ENCODE measurements at regions not wholly inside any gene's neighbourhood (a gene's known extent, or its start where the extent isn't known, plus 50 kb on each side); places are given as distances from the start of the nearest gene placed in this dataset.

DNA sequence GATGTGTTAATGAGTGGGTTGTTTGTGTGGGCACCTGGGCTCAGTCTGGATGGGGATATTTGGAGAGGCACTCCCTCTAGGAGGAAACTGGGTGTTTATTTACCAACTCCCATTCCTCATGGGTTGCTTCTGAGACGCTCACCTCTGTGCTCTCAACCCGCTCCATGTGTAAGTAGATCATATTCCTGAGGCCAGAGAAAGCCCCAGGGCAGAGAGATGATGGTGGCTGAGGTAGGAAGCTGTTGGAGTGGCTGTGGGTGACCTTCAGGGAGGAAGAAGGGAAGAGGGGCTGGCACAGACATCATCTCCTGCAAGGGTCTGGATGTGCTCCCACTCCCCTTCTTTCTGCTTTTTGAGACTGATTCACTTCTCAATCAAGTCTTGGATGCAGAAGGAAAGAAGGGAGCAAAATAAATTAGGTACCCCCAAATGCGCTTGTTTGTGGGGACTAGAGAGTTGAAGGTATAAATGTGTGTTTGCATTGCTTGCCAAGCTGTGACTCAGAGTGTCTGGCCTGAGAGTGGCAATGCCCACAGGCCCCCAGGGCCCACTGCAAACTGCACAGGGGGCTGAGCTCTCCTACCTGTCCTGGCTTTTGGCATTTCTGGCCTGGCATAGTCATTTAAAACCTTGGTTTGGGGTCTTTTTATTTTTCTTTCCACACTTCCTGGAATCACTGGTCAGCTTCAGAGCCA, 57.2 kb upstream of the TNP1 start:
- Histone ChIP-seq H3K27me3 (no peaks in the 10 kb centered on the region), H3K9me3 (no peaks in the 10 kb centered on the region), H3K27ac (no peak overlapping the region), H3K4me3 (no peak overlapping the region), H3K36me3 (no peaks in the 10 kb centered on the region), H3K4me1 (no peaks in the 10 kb centered on the region)
- no peak for TF ChIP-seq POLR2A (IDR thresholded peaks at IDR 0.05)
- TF ChIP-seq, protein P1, sequence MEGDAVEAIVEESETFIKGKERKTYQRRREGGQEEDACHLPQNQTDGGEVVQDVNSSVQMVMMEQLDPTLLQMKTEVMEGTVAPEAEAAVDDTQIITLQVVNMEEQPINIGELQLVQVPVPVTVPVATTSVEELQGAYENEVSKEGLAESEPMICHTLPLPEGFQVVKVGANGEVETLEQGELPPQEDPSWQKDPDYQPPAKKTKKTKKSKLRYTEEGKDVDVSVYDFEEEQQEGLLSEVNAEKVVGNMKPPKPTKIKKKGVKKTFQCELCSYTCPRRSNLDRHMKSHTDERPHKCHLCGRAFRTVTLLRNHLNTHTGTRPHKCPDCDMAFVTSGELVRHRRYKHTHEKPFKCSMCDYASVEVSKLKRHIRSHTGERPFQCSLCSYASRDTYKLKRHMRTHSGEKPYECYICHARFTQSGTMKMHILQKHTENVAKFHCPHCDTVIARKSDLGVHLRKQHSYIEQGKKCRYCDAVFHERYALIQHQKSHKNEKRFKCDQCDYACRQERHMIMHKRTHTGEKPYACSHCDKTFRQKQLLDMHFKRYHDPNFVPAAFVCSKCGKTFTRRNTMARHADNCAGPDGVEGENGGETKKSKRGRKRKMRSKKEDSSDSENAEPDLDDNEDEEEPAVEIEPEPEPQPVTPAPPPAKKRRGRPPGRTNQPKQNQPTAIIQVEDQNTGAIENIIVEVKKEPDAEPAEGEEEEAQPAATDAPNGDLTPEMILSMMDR (IDR thresholded peaks at IDR 0.05): no peak
- DNase-seq: no peak
- ATAC-seq: no peak
- no CpG with 5 or more reads among the region's 3 CpGs for WGBS (ENCODE audit: insufficient coverage, low coverage, low lambda C conversion rate, missing lambda C conversion rate)
- intact Hi-C loops (cut with DNase I): no loop called here

DNA sequence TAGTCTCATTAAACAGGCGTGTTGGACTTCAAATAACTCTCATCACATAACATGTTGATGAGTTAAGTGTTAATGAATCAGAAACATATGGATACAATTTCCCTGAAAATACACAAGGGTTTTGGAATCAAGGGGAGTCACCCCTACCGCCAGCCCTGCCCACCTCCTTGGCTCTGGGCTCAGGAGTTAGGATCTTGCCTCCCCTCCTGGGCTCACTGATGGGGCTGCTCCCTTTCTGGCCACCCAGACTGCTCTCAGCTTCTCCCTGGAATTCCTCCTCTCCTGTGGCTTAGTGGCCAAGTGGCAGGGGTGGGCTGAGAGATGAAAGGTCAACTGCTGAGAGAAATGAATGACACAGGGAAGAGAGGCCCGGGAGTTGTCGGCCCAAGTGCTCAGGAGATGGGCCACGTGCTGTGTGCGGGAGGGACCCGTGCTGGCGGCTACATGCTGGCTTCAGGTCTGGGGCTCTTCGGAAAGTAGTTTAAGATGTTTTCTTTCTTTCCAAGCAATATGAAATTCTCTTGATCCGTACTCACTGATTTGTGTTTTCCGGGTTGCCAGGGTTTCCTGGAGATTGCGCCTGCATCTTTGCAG, 55.8 kb upstream of the TNP1 start:
- Histone ChIP-seq H3K27ac (no peak overlapping the region), H3K9me3 (no peaks in the 10 kb centered on the region), H3K4me1 (no peaks in the 10 kb centered on the region), H3K27me3 (no peaks in the 10 kb centered on the region), H3K36me3 (no peaks in the 10 kb centered on the region), H3K4me3 (no peak overlapping the region)
- TF ChIP-seq POLR2A (IDR thresholded peaks at IDR 0.05): no peak
- TF ChIP-seq, protein P1 (IDR thresholded peaks at IDR 0.05): no peak
- WGBS (ENCODE audit: insufficient coverage, low coverage, low lambda C conversion rate, missing lambda C conversion rate): 71% methylated on average over 8 of the region's 12 CpGs
- intact Hi-C loops (cut with DNase I): no loop called here
- no peak for ATAC-seq
- no peak for DNase-seq

DNA sequence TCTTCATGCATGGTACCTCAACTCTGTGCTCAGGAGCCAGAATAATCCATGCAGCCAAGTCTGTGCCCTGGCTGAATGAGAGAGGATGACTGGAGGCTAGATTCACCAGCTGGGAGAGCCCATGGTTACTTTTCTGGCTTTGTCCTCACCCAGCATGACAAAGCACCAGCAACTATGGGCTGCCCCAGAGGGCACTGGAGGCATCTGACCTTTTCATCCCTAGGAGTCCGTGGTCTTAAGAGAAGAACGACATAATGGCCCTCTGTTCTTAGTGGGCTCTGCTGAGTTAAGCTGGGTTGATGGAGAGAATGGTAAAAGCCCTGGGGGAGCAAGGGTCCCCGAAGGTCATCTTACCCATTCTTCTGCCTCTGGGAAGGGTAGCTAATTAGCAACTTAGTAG, 54.6 kb upstream of the TNP1 start:
- no peak for TF ChIP-seq POLR2A (IDR thresholded peaks at IDR 0.05)
- TF ChIP-seq, protein P1 (IDR thresholded peaks at IDR 0.05): no peak

DNA sequence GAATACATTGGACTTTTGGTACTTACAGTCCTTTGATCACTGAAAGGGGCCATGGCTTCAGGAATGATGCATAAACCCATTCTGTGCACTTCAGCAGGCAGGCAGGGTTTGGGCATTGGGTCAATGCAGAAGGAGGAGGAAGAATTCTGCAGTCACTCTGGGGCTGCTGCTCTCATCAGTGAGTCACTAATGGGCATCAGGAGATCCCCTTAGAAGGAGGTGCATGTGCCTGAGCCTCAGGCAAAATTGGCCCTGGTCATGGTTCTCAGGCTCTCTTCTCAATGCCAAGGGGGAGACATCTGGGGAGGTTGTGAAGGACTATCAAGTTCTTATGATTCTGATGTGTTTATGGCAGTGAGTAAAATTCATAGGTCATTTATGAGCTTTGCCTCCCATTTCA, 52.0 kb upstream of the TNP1 start:
- H3K4me3 ChIP-seq: no peak overlapping the region
- H3K36me3 ChIP-seq: no peaks in the 10 kb centered on the region
- TF ChIP-seq, protein P1 (IDR thresholded peaks at IDR 0.05): no peak
- no peak overlapping the region for H3K27ac ChIP-seq
- no peak for ATAC-seq
- intact Hi-C loops (cut with DNase I): no loop called here
- no peak for DNase-seq
- no peaks in the 10 kb centered on the region for H3K4me1 ChIP-seq
- H3K27me3 ChIP-seq: no peaks in the 10 kb centered on the region
- no peaks in the 10 kb centered on the region for H3K9me3 ChIP-seq

More for the DNA sequence above, 54.6 kb upstream of the TNP1 start:
- no peaks in the 10 kb centered on the region for H3K36me3 ChIP-seq
- H3K9me3 ChIP-seq: no peaks in the 10 kb centered on the region
- intact Hi-C loops (cut with DNase I): no loop called here
- no peaks in the 10 kb centered on the region for H3K27me3 ChIP-seq
- no peak overlapping the region for H3K4me3 ChIP-seq
- 64% methylated on average over 2 of the region's 3 CpGs for WGBS (ENCODE audit: insufficient coverage, low coverage, low lambda C conversion rate, missing lambda C conversion rate)
- H3K27ac ChIP-seq: no peak overlapping the region
- no peak for DNase-seq
- no peak for ATAC-seq
- H3K4me1 ChIP-seq: no peaks in the 10 kb centered on the region
